Liver (tissue), 7 donors: ENCODE measurements at regions not wholly inside any gene's neighbourhood (a gene's known extent, or its start where the extent isn't known, plus 50 kb on each side); places are given as distances from the start of the nearest gene placed in this dataset.

Experiments used
- DNase-seq: peaks from one replicate; pipeline ENCODE4 v3.0.0-alpha.2; 2017; ENCODE audit warnings: low spot score
- H3K27ac ChIP-seq, 2 donors: one replicate each; pipeline ENCODE4 v1.7.0; 2013; ENCODE audit warnings: inconsistent platforms in 2 of 2, low read length in 2 of 2, control low read depth in 1 of 2, low read depth in 1 of 2, mild to moderate bottlenecking in 1 of 2
- H3K27me3 ChIP-seq, 4 donors: one replicate each; pipeline versions ENCODE4 v1.6.1 to v1.7.0; 2013; ENCODE audit warnings: low read length in 3 of 4, inconsistent platforms in 1 of 4, mild to moderate bottlenecking in 1 of 4, moderate library complexity in 1 of 4; ENCODE audit not compliant: control insufficient read depth in 4 of 4, insufficient read depth in 4 of 4
- H3K36me3 ChIP-seq, 4 donors: one replicate each; pipeline versions ENCODE4 v1.6.1 to v1.7.0; 2013; ENCODE audit warnings: low read length in 3 of 4, mild to moderate bottlenecking in 3 of 4, low read depth in 1 of 4, moderate library complexity in 1 of 4; ENCODE audit not compliant: control insufficient read depth in 4 of 4, insufficient read depth in 3 of 4
- H3K4me1 ChIP-seq, 4 donors: one replicate each; pipeline versions ENCODE4 v1.6.1 to v1.7.0; 2013; ENCODE audit warnings: low read length in 3 of 4, mild to moderate bottlenecking in 3 of 4, moderate library complexity in 1 of 4; ENCODE audit not compliant: control insufficient read depth in 4 of 4, insufficient read depth in 4 of 4
- H3K4me3 ChIP-seq, 3 donors: one replicate each; pipeline versions ENCODE4 v1.6.1 to v1.7.0; 2013; ENCODE audit warnings: low read length in 3 of 3, control low read depth in 1 of 3, low read depth in 1 of 3, mild to moderate bottlenecking in 1 of 3
- H3K9ac ChIP-seq, 2 donors: one replicate each; pipeline ENCODE4 v1.7.0; 2013; ENCODE audit warnings: low read length in 2 of 2, mild to moderate bottlenecking in 2 of 2, moderate library complexity in 2 of 2, control low read depth in 1 of 2, low read depth in 1 of 2
- H3K9me3 ChIP-seq, 4 donors: one replicate each; pipeline versions ENCODE4 v1.6.1 to v1.7.0; 2013; ENCODE audit warnings: low read length in 3 of 4; ENCODE audit not compliant: control insufficient read depth in 4 of 4
- ATF3 ChIP-seq: IDR thresholded peaks from 2 replicates; pipeline ENCODE4 v1.6.1; 2016; ENCODE audit warnings: antibody characterized with exemption
- EGR1 ChIP-seq, 2 donors: IDR thresholded peaks; 2 replicates each; pipeline ENCODE4 v1.6.1; 2016 to 2018; ENCODE audit warnings: antibody characterized with exemption in 2 of 2, low read depth in 2 of 2
- FOXA1 ChIP-seq: IDR thresholded peaks from 2 replicates; pipeline ENCODE4 v1.6.1; 2016; ENCODE audit warnings: antibody characterized with exemption
- FOXA2 ChIP-seq: IDR thresholded peaks from 2 replicates; pipeline ENCODE4 v1.6.1; 2016; ENCODE audit warnings: antibody characterized with exemption
- GABPA ChIP-seq, 2 donors: IDR thresholded peaks in 1 of 2; conservative IDR thresholded peaks in 1 of 2; 2 replicates each; pipeline ENCODE4 v1.6.1; 2016; ENCODE audit warnings: antibody characterized with exemption in 2 of 2, mild to moderate bottlenecking in 1 of 2, moderate library complexity in 1 of 2
- HNF4A ChIP-seq, 2 donors: conservative IDR thresholded peaks; 2 replicates each; pipeline ENCODE4 v1.6.1; 2016; ENCODE audit warnings: antibody characterized with exemption in 2 of 2, mild to moderate bottlenecking in 2 of 2
- HNF4G ChIP-seq: IDR thresholded peaks from 2 replicates; pipeline ENCODE4 v1.6.1; 2016; ENCODE audit warnings: antibody characterized with exemption
- JUND ChIP-seq, 2 donors: IDR thresholded peaks; 2 replicates each; pipeline ENCODE4 v1.6.1; 2016; ENCODE audit warnings: antibody characterized with exemption in 2 of 2
- MAX ChIP-seq: IDR thresholded peaks from 2 replicates; pipeline ENCODE4 v1.6.1; 2016; ENCODE audit warnings: antibody characterized with exemption
- NR2F2 ChIP-seq: IDR thresholded peaks from 2 replicates; pipeline ENCODE4 v1.6.1; 2016; ENCODE audit warnings: antibody characterized with exemption
- RAD21 ChIP-seq, 2 donors: IDR thresholded peaks; 2 replicates each; pipeline ENCODE4 v1.6.1; 2016; ENCODE audit warnings: antibody characterized with exemption in 2 of 2, mild to moderate bottlenecking in 2 of 2
- REST ChIP-seq: IDR thresholded peaks from 2 replicates; pipeline ENCODE4 v1.6.1; 2016; ENCODE audit warnings: antibody characterized with exemption, mild to moderate bottlenecking
- RXRA ChIP-seq, 2 donors: IDR thresholded peaks; 2 replicates each; pipeline ENCODE4 v1.6.1; 2017 to 2018; ENCODE audit warnings: antibody characterized with exemption in 2 of 2, mild to moderate bottlenecking in 1 of 2
- SP1 ChIP-seq: IDR thresholded peaks from 2 replicates; pipeline ENCODE4 v1.6.1; 2018; ENCODE audit warnings: antibody characterized with exemption, mild to moderate bottlenecking
- TAF1 ChIP-seq: conservative IDR thresholded peaks from 2 replicates; pipeline ENCODE4 v1.6.1; 2016; ENCODE audit warnings: antibody characterized with exemption, mild to moderate bottlenecking
- YY1 ChIP-seq: IDR thresholded peaks from 2 replicates; pipeline ENCODE4 v1.6.1; 2016; ENCODE audit warnings: antibody characterized with exemption, mild to moderate bottlenecking
- ZBTB33 ChIP-seq: IDR thresholded peaks from 2 replicates; pipeline ENCODE4 v1.6.1; 2016; ENCODE audit warnings: antibody characterized with exemption
- WGBS: extraction: QIAGEN DNeasy Blood & Tissue Kit; methylation state at CpG from one replicate; pipeline ENCODE4 v1.1.7; 2013; 5-methylcytosine and 5-hydroxymethylcytosine counted together
- donor health status: healthy.
- donor health status: healthy.
- donor health status: healthy.
- donor health status: healthy.

- no peaks in the 10 kb centered on the region for H3K36me3 ChIP-seq
- no peak for DNase-seq
- 92% methylated on average over 3 of the region's 3 CpGs for WGBS
Measured at GRCh38 chr11:109120341-109120740, 301.6 kb upstream of the C11orf87 start.

GRCh38 chr11:109121173-109121932 lies 300.6 kb upstream of the C11orf87 start:
- H3K4me3 ChIP-seq, result no peak overlapping the region
- H3K4me1 ChIP-seq, result no peaks in the 10 kb centered on the region
- no peaks in the 10 kb centered on the region for H3K27me3 ChIP-seq
- no peaks in the 10 kb centered on the region for H3K36me3 ChIP-seq
- no peak overlapping the region for H3K27ac ChIP-seq
- 87% methylated on average over 5 of the region's 5 CpGs for WGBS
- no peak overlapping the region for H3K9ac ChIP-seq
- no peak for DNase-seq
- H3K9me3 ChIP-seq, result no peaks in the 10 kb centered on the region
- TF ChIP-seq FOXA2, result no peak
- TF ChIP-seq REST, result no peak
- no peak for TF ChIP-seq YY1
- no peak for TF ChIP-seq MAX
- no peak for TF ChIP-seq RAD21 (IDR thresholded peaks at IDR 0.05)
- no peak for TF ChIP-seq NR2F2

More at GRCh38 chr11:109120341-109120740, 301.6 kb upstream of the C11orf87 start:
- no peaks in the 10 kb centered on the region for H3K4me1 ChIP-seq
- H3K27me3 ChIP-seq, result no peaks in the 10 kb centered on the region
- no peak overlapping the region for H3K4me3 ChIP-seq
- no peaks in the 10 kb centered on the region for H3K9me3 ChIP-seq
- TF ChIP-seq TAF1, result no peak
- TF ChIP-seq NR2F2, result no peak
- no peak for TF ChIP-seq HNF4A (conservative IDR thresholded peaks at IDR 0.05)
- TF ChIP-seq JUND (IDR thresholded peaks at IDR 0.05), result no peak
- TF ChIP-seq SP1, result no peak
- no peak for TF ChIP-seq HNF4G
- no peak for TF ChIP-seq REST
- no peak for TF ChIP-seq ZBTB33
- no peak for TF ChIP-seq GABPA (IDR thresholded peaks at IDR 0.05 in 1 of 2, conservative IDR thresholded peaks at IDR 0.05 in 1 of 2)
- no peak for TF ChIP-seq RAD21 (IDR thresholded peaks at IDR 0.05)
- TF ChIP-seq RXRA (IDR thresholded peaks at IDR 0.05), result no peak
- TF ChIP-seq FOXA1, result no peak
- TF ChIP-seq ATF3, result no peak
- TF ChIP-seq EGR1 (IDR thresholded peaks at IDR 0.05; ENCODE audit: low read depth in 2 of 2), result no peak
- no peak overlapping the region for H3K27ac ChIP-seq
- H3K9ac ChIP-seq, result no peak overlapping the region
